Mucosa of descending colon (tissue), 3 donors: ENCODE measurements at regions not wholly inside any gene's neighbourhood (a gene's known extent, or its start where the extent isn't known, plus 50 kb on each side); places are given as distances from the start of the nearest gene placed in this dataset.

Experiments
- ATAC-seq: fragments of 200-7000 bp; cut with Tn5 transposase; one replicate; pipeline ENCODE4 v1.9.1; 2020; ENCODE audit warnings: mild to moderate bottlenecking, moderate library complexity
- DNase-seq, 3 donors: peaks; one replicate each; pipeline ENCODE4 v3.0.0-alpha.2; 2020
- H3K36me3 ChIP-seq: fragments of 200-600 bp; one replicate; pipeline ENCODE4 v1.8.0; 2021; ENCODE audit warnings: low read depth, mild to moderate bottlenecking
- H3K4me1 ChIP-seq: fragments of 200-600 bp; one replicate; pipeline ENCODE4 v1.8.0; 2021; ENCODE audit warnings: low read depth, mild to moderate bottlenecking
- H3K4me3 ChIP-seq: fragments of 200-600 bp; one replicate; pipeline ENCODE4 v1.8.0; 2021; ENCODE audit warnings: mild to moderate bottlenecking
- H3K9me3 ChIP-seq: fragments of 200-600 bp; one replicate; pipeline ENCODE4 v1.8.0; 2021; ENCODE audit warnings: mild to moderate bottlenecking
- CTCF ChIP-seq: fragments of 200-600 bp; IDR thresholded peaks from one replicate; pipeline ENCODE4 v1.8.0; 2022; ENCODE audit warnings: antibody characterized with exemption, mild to moderate bottlenecking
- intact Hi-C, 2 donors: fragments of 100-400 bp; cut with DNase I in 1 of 2; cut with micrococcal nuclease in 1 of 2; formaldehyde crosslinking; loops; one replicate each; pipeline versions ENCODE4 v1.11.0 to v1.11.1; 2022; cut with DNase I, micrococcal nuclease
- donor health status: DM: no; HTN: no; CAD: no; lungs with moderate emphysema.
- donor health status: DM: no; HTN: no; CAD: no.
- donor health status: DM: no; HTN: yes; CAD: no.

- DNase-seq: no peak
- H3K36me3 ChIP-seq: no peaks in the 10 kb centered on the region
- intact Hi-C loops: no loop called here
- no peaks in the 10 kb centered on the region for H3K9me3 ChIP-seq
- ATAC-seq: no peak
- TF ChIP-seq CTCF: no peak
- no peaks in the 10 kb centered on the region for H3K4me1 ChIP-seq
- H3K4me3 ChIP-seq: no peak overlapping the region
Measured at GRCh38 chr12:130111965-130112496, 50.2 kb upstream of the FZD10 start.
